A673 (cell line): ENCODE measurements at regions not wholly inside any gene's neighbourhood (a gene's known extent, or its start where the extent isn't known, plus 50 kb on each side); places are given as distances from the start of the nearest gene placed in this dataset.

Source experiments
- BruUV-seq: library from RNA; stranded (reverse); fragments of 400-500 nt; replicated peaks from 2 replicates; lab custom pipeline; 2021; lab: Mats Ljungman, UMichigan
- CTCF ChIA-PET: fragments of 300-600 bp; sonication (Branson Sonifier 250); formaldehyde crosslinking; loops from one replicate; lab custom pipeline; 2022; ENCODE audit warnings: antibody characterized with exemption; lab: Charles Lee
- POLR2A ChIA-PET: fragments of 300-600 bp; sonication (Branson Sonifier 250); formaldehyde crosslinking; loops from one replicate; lab custom pipeline; 2022; ENCODE audit warnings: antibody characterized with exemption; ENCODE audit not compliant: low non-redundant PET; lab: Charles Lee
- DNase-seq: peaks from one replicate; pipeline ENCODE4 v3.0.0-alpha.2; 2015; ENCODE audit warnings: low spot score
- H3K27ac ChIP-seq: fragments of 200-600 bp; sonication (generic); 2 replicates; pipeline ENCODE4 v1.5.1; 2016; ENCODE audit warnings: mixed run types, low read depth, mild to moderate bottlenecking, mixed read lengths, antibody characterized with exemption, low read length; ENCODE audit not compliant: poor library complexity, severe bottlenecking
- H3K27me3 ChIP-seq: fragments of 200-600 bp; sonication (generic); replicated peaks from 2 replicates; pipeline ENCODE4 v1.6.1; 2017; ENCODE audit warnings: mixed run types, low read depth, mild to moderate bottlenecking, mixed read lengths, antibody characterized with exemption, low read length; ENCODE audit not compliant: insufficient read depth, poor library complexity
- H3K36me3 ChIP-seq: fragments of 200-600 bp; sonication (generic); 2 replicates; pipeline ENCODE4 v1.6.1; 2016; ENCODE audit warnings: mixed run types, mild to moderate bottlenecking, mixed read lengths, antibody characterized with exemption, low read length; ENCODE audit not compliant: insufficient read depth, poor library complexity, severe bottlenecking
- H3K4me1 ChIP-seq: fragments of 200-600 bp; sonication (generic); 2 replicates; pipeline ENCODE4 v1.6.1; 2017; ENCODE audit warnings: mixed run types, mild to moderate bottlenecking, mixed read lengths, antibody characterized with exemption, low read length; ENCODE audit not compliant: insufficient read depth, poor library complexity, severe bottlenecking
- H3K4me3 ChIP-seq: fragments of 200-600 bp; sonication (generic); 2 replicates; pipeline ENCODE4 v1.5.1; 2016; ENCODE audit warnings: low read depth, mixed run types, mild to moderate bottlenecking, mixed read lengths, low read length; ENCODE audit not compliant: poor library complexity, severe bottlenecking
- H3K9me3 ChIP-seq: fragments of 200-600 bp; sonication (generic); 2 replicates; pipeline ENCODE4 v1.6.1; 2016; ENCODE audit warnings: mixed run types, low read depth, mild to moderate bottlenecking, mixed read lengths, antibody characterized with exemption, low read length; ENCODE audit not compliant: poor library complexity, severe bottlenecking
- EZH2 ChIP-seq: fragments of 200-600 bp; sonication (generic); IDR thresholded peaks from 2 replicates; pipeline ENCODE4 v1.6.1; 2017; ENCODE audit warnings: borderline replicate concordance, low read depth, mild to moderate bottlenecking, mixed read lengths, antibody characterized with exemption, low read length; ENCODE audit not compliant: poor library complexity, severe bottlenecking
- intact Hi-C: fragments of 100-400 bp; cut with micrococcal nuclease; formaldehyde crosslinking; loops from one replicate; pipeline ENCODE4 v1.10.0; 2022; ENCODE audit not compliant: unreplicated experiment
- TF ChIP-seq, protein P1 (sequence below): fragments of 300-800, 200-600 bp; sonication (generic); conservative IDR thresholded peaks from 2 replicates; pipeline ENCODE4 v1.5.1; 2017; ENCODE audit warnings: low read depth, mild to moderate bottlenecking, antibody characterized with exemption, low read length, moderate library complexity, mixed read lengths

DNA sequence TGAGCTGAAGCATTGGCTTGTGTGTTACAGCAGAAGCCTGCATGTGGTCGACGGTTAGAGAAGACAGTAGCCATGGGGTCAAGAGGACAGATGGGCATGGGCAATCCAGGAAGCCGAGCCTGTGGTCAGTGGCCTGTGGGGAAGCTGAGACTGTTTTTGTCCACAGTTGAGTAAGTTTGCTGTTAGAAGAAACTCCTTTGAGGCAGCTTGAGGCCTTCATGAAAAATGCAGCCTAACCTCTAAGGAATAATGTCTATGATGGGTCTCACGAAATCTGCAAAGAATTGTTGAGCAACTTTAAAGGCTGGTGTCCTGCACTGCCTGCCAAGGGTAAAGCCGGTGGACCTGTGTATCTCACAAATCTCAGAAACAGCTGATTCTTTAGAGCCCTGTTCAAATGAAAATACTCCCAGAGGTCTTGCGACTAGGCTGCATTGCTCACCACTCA lies 322.4 kb downstream of the SETD4 start:
- BruUV-seq: no TSS peak
- H3K27me3 ChIP-seq: peaks cover 11% of the 10 kb centered on the region
- H3K4me1 ChIP-seq: peaks cover 16% of the 10 kb centered on the region
- TF ChIP-seq EZH2: no peak
- H3K36me3 ChIP-seq: no peaks in the 10 kb centered on the region
- H3K4me3 ChIP-seq: no peak overlapping the region
- DNase-seq: no peak
- ChIA-PET POLR2A (no interaction called here), CTCF (interaction anchor here (1.2 kb wide), 1 partner anchor 992 kb away, joined by 4 read pairs; no protein-coding TSS in a partner anchor)
- intact Hi-C loops: no loop called here
- peaks cover 7% of the 10 kb centered on the region for H3K9me3 ChIP-seq
- H3K27ac ChIP-seq: no peak overlapping the region

DNA sequence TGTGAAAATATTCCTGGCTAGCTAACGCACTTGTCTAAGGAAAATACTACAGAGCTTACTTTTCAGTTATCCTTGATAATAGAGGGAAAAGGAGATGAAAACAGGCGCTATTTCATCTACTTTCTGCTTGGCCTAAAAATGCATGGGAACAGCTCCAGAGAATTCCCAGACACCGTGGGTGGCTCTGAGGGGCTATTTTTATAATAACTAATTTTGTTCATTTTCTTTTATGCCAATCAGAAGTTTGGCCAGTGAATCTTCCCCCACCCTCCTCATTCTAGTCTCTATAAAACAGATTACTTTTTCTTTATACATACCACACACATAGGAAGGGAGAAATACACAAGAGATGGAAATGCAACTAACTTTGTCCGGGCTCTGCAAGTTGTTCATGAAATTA lies 322.9 kb downstream of the SETD4 start:
- Histone ChIP-seq H3K4me3 (no peak overlapping the region), H3K4me1 (peaks cover 16% of the 10 kb centered on the region), H3K27ac (no peak overlapping the region), H3K9me3 (peaks cover 7% of the 10 kb centered on the region), H3K36me3 (no peaks in the 10 kb centered on the region), H3K27me3 (peaks cover 13% of the 10 kb centered on the region)
- TF ChIP-seq EZH2: no peak
- TF ChIP-seq, protein P1, sequence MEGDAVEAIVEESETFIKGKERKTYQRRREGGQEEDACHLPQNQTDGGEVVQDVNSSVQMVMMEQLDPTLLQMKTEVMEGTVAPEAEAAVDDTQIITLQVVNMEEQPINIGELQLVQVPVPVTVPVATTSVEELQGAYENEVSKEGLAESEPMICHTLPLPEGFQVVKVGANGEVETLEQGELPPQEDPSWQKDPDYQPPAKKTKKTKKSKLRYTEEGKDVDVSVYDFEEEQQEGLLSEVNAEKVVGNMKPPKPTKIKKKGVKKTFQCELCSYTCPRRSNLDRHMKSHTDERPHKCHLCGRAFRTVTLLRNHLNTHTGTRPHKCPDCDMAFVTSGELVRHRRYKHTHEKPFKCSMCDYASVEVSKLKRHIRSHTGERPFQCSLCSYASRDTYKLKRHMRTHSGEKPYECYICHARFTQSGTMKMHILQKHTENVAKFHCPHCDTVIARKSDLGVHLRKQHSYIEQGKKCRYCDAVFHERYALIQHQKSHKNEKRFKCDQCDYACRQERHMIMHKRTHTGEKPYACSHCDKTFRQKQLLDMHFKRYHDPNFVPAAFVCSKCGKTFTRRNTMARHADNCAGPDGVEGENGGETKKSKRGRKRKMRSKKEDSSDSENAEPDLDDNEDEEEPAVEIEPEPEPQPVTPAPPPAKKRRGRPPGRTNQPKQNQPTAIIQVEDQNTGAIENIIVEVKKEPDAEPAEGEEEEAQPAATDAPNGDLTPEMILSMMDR: no peak
- no TSS peak for BruUV-seq
- CTCF ChIA-PET: no interaction called here
- POLR2A ChIA-PET: no interaction called here
- intact Hi-C loops: no loop called here
- no peak for DNase-seq

DNA sequence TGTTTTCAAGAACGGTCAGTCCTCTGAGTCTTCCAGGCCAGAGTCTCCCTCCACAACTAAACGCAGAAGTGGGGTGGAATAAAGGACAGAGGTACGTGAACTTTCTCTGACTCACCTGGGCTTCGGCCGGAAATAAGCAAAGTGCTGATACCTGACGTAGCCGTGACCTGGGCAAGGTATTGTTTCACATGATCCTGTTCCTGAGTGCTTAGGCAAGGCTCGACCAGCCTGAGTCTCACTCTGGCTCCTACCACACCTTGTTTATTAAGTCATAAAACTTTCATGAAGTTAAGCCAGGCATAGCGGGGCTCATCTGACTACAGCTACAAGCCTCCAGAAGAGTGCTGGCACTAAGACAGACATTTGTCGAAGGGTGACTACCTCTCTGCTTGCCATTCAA lies 327.5 kb downstream of the SETD4 start:
- no peak for DNase-seq
- ChIA-PET CTCF (no interaction called here), POLR2A (no interaction called here)
- no peak for TF ChIP-seq EZH2
- TF ChIP-seq, protein P1: no peak
- Histone ChIP-seq H3K27ac (no peak overlapping the region), H3K9me3 (no peaks in the 10 kb centered on the region), H3K4me1 (peaks cover 2% of the 10 kb centered on the region), H3K27me3 (peaks cover 57% of the 10 kb centered on the region), H3K4me3 (no peak overlapping the region), H3K36me3 (no peaks in the 10 kb centered on the region)
- BruUV-seq: no TSS peak
- intact Hi-C loops: no loop called here

DNA sequence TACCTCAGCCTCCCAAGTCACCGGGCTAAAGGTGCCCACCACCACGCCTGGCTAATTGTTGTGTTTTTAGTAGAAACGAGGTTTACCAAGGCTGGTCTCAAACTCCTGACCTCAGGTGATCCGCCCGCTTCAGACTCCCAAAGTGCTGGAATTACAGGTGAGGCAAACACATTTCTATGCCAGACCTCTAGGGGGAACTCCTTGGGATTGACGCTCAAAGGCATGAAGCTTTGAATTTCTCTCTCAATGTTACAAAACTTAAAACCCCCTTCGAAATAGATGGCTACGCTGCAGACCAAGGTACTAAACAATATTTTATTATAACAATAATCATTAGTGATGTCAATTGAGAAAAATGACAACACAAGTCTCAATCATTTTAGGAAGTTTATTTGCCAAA lies 330.0 kb downstream of the SETD4 start:
- no peaks in the 10 kb centered on the region for H3K4me1 ChIP-seq
- BruUV-seq: no TSS peak
- intact Hi-C loops: no loop called here
- POLR2A ChIA-PET: no interaction called here
- peaks cover 77% of the 10 kb centered on the region for H3K27me3 ChIP-seq
- CTCF ChIA-PET: no interaction called here
- no peak overlapping the region for H3K4me3 ChIP-seq
- H3K9me3 ChIP-seq: no peaks in the 10 kb centered on the region
- no peak for DNase-seq
- H3K36me3 ChIP-seq: no peaks in the 10 kb centered on the region
- TF ChIP-seq EZH2: no peak
- TF ChIP-seq, protein P1: no peak
- no peak overlapping the region for H3K27ac ChIP-seq
